ENCODE measurements at regions not wholly inside any gene's neighbourhood (a gene's known extent, or its start where the extent isn't known, plus 50 kb on each side); places are given as distances from the start of the nearest gene placed in this dataset.

DNA sequence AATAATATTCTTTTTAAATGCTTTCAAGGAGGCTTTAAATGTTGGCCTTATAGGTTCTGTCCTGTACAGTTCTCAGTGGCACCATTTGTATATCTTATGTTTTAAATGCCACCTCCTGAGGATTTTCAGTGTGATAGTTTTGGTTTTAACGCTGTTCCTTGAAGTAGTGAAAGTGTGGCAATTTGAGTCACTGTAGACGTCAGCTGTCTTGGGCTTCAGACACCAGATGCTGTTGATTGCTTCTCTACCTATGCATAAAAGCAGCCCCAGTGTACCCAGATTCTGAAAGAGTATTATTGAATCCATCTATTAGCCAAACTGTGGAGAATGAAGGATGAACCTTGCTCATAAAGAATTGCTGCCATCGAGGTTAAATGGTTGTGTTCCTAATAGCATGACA, 316.8 kb upstream of the GBE1 start:
- FAIRE-seq (no peak), DNase-seq (ENCODE audit: insufficient read length, low spot score) (no peak)
- TF ChIP-seq POU2F2 (IDR thresholded peaks at IDR 0.05; ENCODE audit: low read depth, low read length) (no peak), TAF1 (IDR thresholded peaks at IDR 0.05; ENCODE audit: low read depth, low read length) (no peak), POLR2A (IDR thresholded peaks at IDR 0.05; ENCODE audit: low read depth, low read length) (no peak), PAX5 (IDR thresholded peaks at IDR 0.05; ENCODE audit: insufficient read depth, low read length, severe bottlenecking) (no peak), POLR2AphosphoS5 (IDR thresholded peaks at IDR 0.05; ENCODE audit: low read depth, low read length) (no peak), SPI1 (IDR thresholded peaks at IDR 0.05; ENCODE audit: low read depth, low read length) (no peak)

DNA sequence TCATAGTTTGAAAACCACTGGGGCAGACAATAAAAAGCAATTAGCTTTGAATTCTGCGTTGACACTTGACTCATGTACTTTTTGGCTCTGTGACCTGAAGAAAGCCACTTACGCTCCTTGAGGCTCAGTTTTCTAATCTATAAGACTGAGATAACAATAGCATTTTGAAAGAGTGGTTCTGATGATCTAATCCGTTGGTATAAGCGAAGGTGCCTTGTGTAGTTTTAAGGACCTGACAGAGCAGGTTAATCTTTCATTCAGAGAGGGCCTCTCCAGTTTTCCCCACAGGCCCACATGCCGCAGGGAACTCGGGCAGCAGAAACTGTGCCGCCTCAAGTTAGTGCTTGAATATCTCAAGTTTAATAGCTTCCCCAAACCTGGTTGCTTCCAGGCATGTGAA, 306.0 kb upstream of the GBE1 start:
- DNase-seq (ENCODE audit: insufficient read length, low spot score) = no peak
- TF ChIP-seq TAF1 (IDR thresholded peaks at IDR 0.05; ENCODE audit: low read depth, low read length) (no peak), POLR2A (IDR thresholded peaks at IDR 0.05; ENCODE audit: low read depth, low read length) (no peak)
- FAIRE-seq = no peak

DNA sequence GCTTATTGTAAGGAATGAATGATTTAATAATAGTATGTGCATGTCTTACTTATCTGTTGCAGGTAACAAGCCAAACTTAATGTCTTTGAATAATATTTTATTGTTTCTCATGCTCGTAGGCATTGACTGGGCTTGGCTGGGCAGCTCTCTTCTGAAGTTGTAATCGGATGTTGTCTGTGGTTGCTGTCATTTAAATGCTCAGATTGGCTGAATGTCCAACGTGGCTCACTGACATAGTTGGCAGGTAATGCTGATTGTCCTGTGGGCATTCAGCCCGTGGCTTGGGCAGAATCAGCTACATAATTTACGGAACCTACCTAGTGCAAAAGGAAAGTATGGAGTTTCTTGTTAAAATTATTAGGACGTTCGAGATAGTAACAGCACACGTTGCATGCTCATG, 297.4 kb upstream of the GBE1 start:
- TF ChIP-seq TAF1 (IDR thresholded peaks at IDR 0.05; ENCODE audit: low read depth, low read length) (no peak), SPI1 (IDR thresholded peaks at IDR 0.05; ENCODE audit: low read depth, low read length) (no peak), POLR2AphosphoS5 (IDR thresholded peaks at IDR 0.05; ENCODE audit: low read depth, low read length) (no peak), POU2F2 (IDR thresholded peaks at IDR 0.05; ENCODE audit: low read depth, low read length) (no peak), PAX5 (IDR thresholded peaks at IDR 0.05; ENCODE audit: insufficient read depth, low read length, severe bottlenecking) (no peak), POLR2A (IDR thresholded peaks at IDR 0.05; ENCODE audit: low read depth, low read length) (no peak)
- DNase-seq (ENCODE audit: insufficient read length, low spot score) (no peak), FAIRE-seq (no peak)

DNA sequence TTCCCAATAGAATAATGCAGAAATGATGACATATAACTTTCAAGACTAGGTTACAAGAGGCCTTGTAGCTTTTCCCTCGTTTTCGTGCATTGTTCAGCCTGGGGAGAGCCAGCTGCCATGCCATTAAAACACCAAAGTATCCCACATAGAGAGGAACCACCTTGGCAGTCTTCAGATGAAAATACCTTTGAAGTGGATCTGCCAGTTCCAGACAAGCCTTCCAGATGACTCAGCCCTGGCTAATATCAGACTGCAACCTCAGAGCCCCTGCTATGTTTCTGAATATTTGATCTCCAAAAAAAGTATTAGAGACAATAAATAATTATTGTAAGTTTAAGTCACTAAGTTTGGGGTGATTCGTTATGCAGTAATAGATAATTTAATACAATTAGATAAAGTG, 294.3 kb upstream of the GBE1 start:
- FAIRE-seq (no peak), DNase-seq (ENCODE audit: insufficient read length, low spot score) (no peak)
- TF ChIP-seq TAF1 (IDR thresholded peaks at IDR 0.05; ENCODE audit: low read depth, low read length) (no peak), SPI1 (IDR thresholded peaks at IDR 0.05; ENCODE audit: low read depth, low read length) (no peak), POLR2AphosphoS5 (IDR thresholded peaks at IDR 0.05; ENCODE audit: low read depth, low read length) (no peak)

DNA sequence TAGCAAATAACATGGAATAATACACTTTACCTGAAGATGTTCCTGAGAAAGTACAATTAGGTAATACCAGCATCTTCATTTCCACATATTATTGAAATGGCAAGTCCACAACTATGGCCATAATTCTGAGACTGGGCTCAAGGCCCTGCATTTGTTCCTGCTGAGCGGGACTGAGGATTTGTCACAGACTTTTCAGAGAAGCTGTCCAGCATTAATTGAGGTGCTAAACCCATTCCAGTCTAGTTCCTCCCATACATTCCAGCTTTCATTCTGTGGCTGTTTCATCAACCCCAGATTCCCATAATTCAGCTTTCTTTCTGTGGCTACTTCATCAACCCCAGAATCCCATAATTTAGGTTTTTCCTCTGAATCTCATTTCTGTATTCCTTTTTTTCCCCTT, 293.4 kb upstream of the GBE1 start:
- no peak for TF ChIP-seq POU2F2 (IDR thresholded peaks at IDR 0.05; ENCODE audit: low read depth, low read length)
- TF ChIP-seq SPI1 (IDR thresholded peaks at IDR 0.05; ENCODE audit: low read depth, low read length) = no peak
- TF ChIP-seq POLR2AphosphoS5 (IDR thresholded peaks at IDR 0.05; ENCODE audit: low read depth, low read length) = no peak
- TF ChIP-seq POLR2A (IDR thresholded peaks at IDR 0.05; ENCODE audit: low read depth, low read length) = no peak
- no peak for TF ChIP-seq PAX5 (IDR thresholded peaks at IDR 0.05; ENCODE audit: insufficient read depth, low read length, severe bottlenecking)
- TF ChIP-seq TAF1 (IDR thresholded peaks at IDR 0.05; ENCODE audit: low read depth, low read length) = no peak
- DNase-seq (ENCODE audit: insufficient read length, low spot score) = no peak
- no peak for FAIRE-seq

DNA sequence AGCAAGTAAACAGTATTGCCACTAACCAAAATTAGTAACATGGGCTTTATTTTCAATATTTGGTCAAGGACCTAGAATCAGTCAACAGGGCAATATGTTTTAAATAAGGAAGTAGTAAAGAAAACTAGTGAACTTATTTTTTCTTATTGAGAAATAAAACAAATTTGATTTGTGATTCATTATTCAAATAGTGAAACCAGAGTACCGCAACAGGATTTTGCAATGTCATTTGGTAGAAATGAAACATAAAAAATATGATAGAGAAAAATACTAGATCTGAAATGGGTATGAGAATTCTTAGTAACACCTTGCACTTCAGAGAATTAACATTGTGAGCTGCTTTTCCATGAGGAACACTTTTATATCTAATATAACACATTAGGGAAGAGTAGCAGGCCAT, 291.8 kb upstream of the GBE1 start:
- DNase-seq (ENCODE audit: insufficient read length, low spot score) (no peak), FAIRE-seq (no peak)
- TF ChIP-seq PAX5 (IDR thresholded peaks at IDR 0.05; ENCODE audit: insufficient read depth, low read length, severe bottlenecking) (no peak), POU2F2 (IDR thresholded peaks at IDR 0.05; ENCODE audit: low read depth, low read length) (no peak), SPI1 (IDR thresholded peaks at IDR 0.05; ENCODE audit: low read depth, low read length) (no peak), POLR2A (IDR thresholded peaks at IDR 0.05; ENCODE audit: low read depth, low read length) (no peak), TAF1 (IDR thresholded peaks at IDR 0.05; ENCODE audit: low read depth, low read length) (no peak), POLR2AphosphoS5 (IDR thresholded peaks at IDR 0.05; ENCODE audit: low read depth, low read length) (no peak)

DNA sequence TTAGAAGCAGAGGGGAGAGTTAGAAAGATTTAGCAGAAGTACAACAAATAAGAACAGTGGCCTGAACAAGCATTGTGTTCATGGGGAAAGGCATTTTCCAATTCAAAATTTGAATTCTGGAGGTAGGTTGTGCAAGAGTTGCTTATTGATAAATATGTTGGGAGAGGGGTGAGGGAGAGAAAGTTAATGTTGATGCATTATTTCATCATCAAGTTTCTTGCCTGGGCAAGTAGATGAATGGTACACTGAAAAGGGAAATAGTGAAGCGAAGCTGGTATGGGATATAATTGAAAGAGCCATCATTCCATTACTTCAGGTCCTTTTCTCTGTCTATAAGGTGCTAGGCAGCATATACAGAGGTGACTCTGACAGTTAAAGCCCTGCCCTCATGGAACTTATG, 288.9 kb upstream of the GBE1 start:
- no peak for TF ChIP-seq POLR2A (IDR thresholded peaks at IDR 0.05; ENCODE audit: low read depth, low read length)
- TF ChIP-seq SPI1 (IDR thresholded peaks at IDR 0.05; ENCODE audit: low read depth, low read length) = no peak
- no peak for TF ChIP-seq POLR2AphosphoS5 (IDR thresholded peaks at IDR 0.05; ENCODE audit: low read depth, low read length)
- no peak for FAIRE-seq

DNA sequence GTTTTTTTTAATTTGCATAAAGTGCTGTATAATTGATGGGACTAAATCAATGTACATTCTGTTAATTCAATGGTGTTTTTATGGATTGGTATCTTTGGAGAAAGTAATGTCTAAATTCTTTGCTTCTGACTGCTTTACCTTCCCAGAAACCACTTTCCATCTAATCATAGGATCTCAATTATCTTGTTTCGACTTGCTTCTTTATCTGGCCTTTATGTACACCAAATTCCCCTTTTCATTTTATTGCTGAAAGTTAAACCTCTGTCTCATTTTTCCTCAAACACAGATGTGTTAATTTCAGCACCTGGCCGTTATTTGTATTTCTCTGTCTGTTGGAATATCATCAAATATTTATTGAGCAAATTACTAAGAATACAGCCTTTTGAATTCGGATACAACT, 287.3 kb upstream of the GBE1 start:
- no peak for FAIRE-seq
- TF ChIP-seq POU2F2 (IDR thresholded peaks at IDR 0.05; ENCODE audit: low read depth, low read length) = no peak
- DNase-seq (ENCODE audit: insufficient read length, low spot score) = no peak

More for the DNA sequence above, 288.9 kb upstream of the GBE1 start:
- DNase-seq (ENCODE audit: insufficient read length, low spot score) = no peak

DNA sequence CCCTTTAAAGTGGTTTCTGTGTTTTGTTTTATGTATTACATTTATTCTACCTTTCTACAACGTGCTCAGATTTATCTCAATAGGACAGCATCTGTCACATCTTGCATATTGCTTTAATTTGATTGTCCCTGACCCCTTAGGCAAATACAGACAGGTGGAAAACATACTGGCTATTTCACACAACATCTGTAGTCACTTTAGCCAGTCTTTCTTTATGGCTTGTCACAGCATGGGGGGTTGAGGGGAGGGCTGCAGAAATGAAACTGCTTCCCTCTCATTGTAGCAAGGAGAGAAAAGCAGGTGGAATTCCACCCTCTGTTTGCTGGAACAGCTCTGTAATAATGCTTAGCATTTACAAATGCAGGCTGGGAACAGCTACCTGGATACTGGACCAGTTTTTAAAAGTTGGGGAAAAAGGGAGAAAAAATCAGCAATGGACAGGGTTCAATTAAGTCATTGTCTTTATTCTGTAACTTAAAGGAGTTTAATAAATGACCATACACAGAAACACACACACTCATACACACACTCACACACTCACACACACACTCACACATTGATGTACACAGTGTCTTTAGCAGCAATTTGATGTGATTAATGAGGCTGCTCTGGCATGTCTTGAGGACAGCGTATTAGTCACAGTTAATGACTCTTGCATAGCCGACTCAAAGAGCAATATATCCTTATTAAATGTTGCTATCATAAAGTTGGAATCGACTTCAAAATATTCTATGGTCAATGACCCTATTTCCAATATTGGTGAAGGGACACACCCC, 283.7 kb upstream of the GBE1 start:
- FAIRE-seq (no peak), DNase-seq (ENCODE audit: insufficient read length, low spot score) (no peak)
- no peak for TF ChIP-seq SPI1 (IDR thresholded peaks at IDR 0.05; ENCODE audit: low read depth, low read length)
- TF ChIP-seq POU2F2 (IDR thresholded peaks at IDR 0.05; ENCODE audit: low read depth, low read length) = no peak
- no peak for TF ChIP-seq PAX5 (IDR thresholded peaks at IDR 0.05; ENCODE audit: insufficient read depth, low read length, severe bottlenecking)
- no peak for TF ChIP-seq POLR2A (IDR thresholded peaks at IDR 0.05; ENCODE audit: low read depth, low read length)
- no peak for TF ChIP-seq TAF1 (IDR thresholded peaks at IDR 0.05; ENCODE audit: low read depth, low read length)
- no peak for TF ChIP-seq POLR2AphosphoS5 (IDR thresholded peaks at IDR 0.05; ENCODE audit: low read depth, low read length)

DNA sequence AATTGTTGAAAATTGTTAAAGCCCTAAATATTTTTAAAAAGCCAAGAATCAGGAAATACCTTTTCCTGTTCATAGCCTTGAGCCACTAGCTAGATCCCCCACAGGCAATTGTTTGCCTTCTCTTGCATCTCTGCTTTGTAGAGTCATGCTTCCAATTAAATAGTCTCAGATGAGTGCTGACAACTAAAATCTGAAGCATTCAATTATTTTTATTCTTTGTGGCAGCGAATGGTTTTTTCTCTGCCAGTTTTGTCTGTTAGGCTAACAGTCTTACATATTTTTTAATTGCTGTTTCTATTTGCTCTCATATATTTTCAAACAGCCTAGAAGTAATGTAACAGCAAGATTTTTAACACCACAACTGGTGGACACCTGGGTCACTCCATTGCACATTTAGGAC, 277.1 kb upstream of the GBE1 start:
- DNase-seq (ENCODE audit: insufficient read length, low spot score) (no peak), FAIRE-seq (no peak)
- TF ChIP-seq POU2F2 (IDR thresholded peaks at IDR 0.05; ENCODE audit: low read depth, low read length) (no peak), POLR2A (IDR thresholded peaks at IDR 0.05; ENCODE audit: low read depth, low read length) (no peak), TAF1 (IDR thresholded peaks at IDR 0.05; ENCODE audit: low read depth, low read length) (no peak), POLR2AphosphoS5 (IDR thresholded peaks at IDR 0.05; ENCODE audit: low read depth, low read length) (no peak), SPI1 (IDR thresholded peaks at IDR 0.05; ENCODE audit: low read depth, low read length) (no peak), PAX5 (IDR thresholded peaks at IDR 0.05; ENCODE audit: insufficient read depth, low read length, severe bottlenecking) (no peak)

Measured in GM12891 (cell line).